DND-41 (cell line): ENCODE measurements at regions not wholly inside any gene's neighbourhood (a gene's known extent, or its start where the extent isn't known, plus 50 kb on each side); places are given as distances from the start of the nearest gene placed in this dataset.
A peak's percentile ranks its signal among the peaks of the same experiment; 100 is the strongest.

Source experiments
- EZH2 ChIP-seq: IDR thresholded peaks from 3 replicates; pipeline ENCODE4 v1.6.1; 2012; ENCODE audit warnings: borderline replicate concordance, low read depth, mild to moderate bottlenecking, moderate library complexity, low read length, inconsistent platforms; ENCODE audit not compliant: severe bottlenecking
- TF ChIP-seq, protein P1 (sequence below): IDR thresholded peaks from 2 replicates; pipeline ENCODE4 v1.5.1; 2012; ENCODE audit warnings: borderline replicate concordance, low read length, moderate library complexity, mild to moderate bottlenecking; ENCODE audit not compliant: poor library complexity, severe bottlenecking; ENCODE audit errors: extremely low read depth

GRCh38 chr2:7133521-7133920 lies 216.3 kb downstream of the RNF144A start:
- no peak for TF ChIP-seq EZH2
- TF ChIP-seq, protein P1, sequence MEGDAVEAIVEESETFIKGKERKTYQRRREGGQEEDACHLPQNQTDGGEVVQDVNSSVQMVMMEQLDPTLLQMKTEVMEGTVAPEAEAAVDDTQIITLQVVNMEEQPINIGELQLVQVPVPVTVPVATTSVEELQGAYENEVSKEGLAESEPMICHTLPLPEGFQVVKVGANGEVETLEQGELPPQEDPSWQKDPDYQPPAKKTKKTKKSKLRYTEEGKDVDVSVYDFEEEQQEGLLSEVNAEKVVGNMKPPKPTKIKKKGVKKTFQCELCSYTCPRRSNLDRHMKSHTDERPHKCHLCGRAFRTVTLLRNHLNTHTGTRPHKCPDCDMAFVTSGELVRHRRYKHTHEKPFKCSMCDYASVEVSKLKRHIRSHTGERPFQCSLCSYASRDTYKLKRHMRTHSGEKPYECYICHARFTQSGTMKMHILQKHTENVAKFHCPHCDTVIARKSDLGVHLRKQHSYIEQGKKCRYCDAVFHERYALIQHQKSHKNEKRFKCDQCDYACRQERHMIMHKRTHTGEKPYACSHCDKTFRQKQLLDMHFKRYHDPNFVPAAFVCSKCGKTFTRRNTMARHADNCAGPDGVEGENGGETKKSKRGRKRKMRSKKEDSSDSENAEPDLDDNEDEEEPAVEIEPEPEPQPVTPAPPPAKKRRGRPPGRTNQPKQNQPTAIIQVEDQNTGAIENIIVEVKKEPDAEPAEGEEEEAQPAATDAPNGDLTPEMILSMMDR = peak; percentile 34
